Lung (tissue), 11 donors: ENCODE measurements at regions not wholly inside any gene's neighbourhood (a gene's known extent, or its start where the extent isn't known, plus 50 kb on each side); places are given as distances from the start of the nearest gene placed in this dataset.

ENCODE experiments used
- ATAC-seq: fragments of 200-7000 bp; cut with Tn5 transposase; one replicate; pipeline ENCODE4 v1.9.1; 2020; ENCODE audit warnings: moderate number of reproducible peaks; ENCODE audit not compliant: insufficient read depth, low FRiP score
- DNase-seq, 3 donors: peaks; one replicate each; pipeline ENCODE4 v3.0.0-alpha.2; 2013 to 2017
- H3K27ac ChIP-seq, 2 donors: one replicate each; pipeline ENCODE4 v1.5.1; 2013; ENCODE audit warnings: mild to moderate bottlenecking in 2 of 2, moderate library complexity in 2 of 2, control low read depth in 1 of 2, inconsistent platforms in 1 of 2, low read depth in 1 of 2, low read length in 1 of 2
- H3K27me3 ChIP-seq, 3 donors: one replicate each; pipeline ENCODE4 v1.5.1; 2013; ENCODE audit warnings: low read length in 2 of 3; ENCODE audit not compliant: control insufficient read depth in 3 of 3, insufficient read depth in 3 of 3
- H3K36me3 ChIP-seq, 4 donors: one replicate each; pipeline ENCODE4 v1.5.1; 2013; ENCODE audit warnings: low read length in 4 of 4, mild to moderate bottlenecking in 1 of 4, moderate library complexity in 1 of 4; ENCODE audit not compliant: control insufficient read depth in 4 of 4, insufficient read depth in 4 of 4
- H3K4me1 ChIP-seq, 5 donors: one replicate each; pipeline ENCODE4 v1.5.1; 2013; ENCODE audit warnings: low read length in 5 of 5, mild to moderate bottlenecking in 2 of 5, moderate library complexity in 1 of 5; ENCODE audit not compliant: control insufficient read depth in 5 of 5, insufficient read depth in 5 of 5
- H3K4me3 ChIP-seq: one replicate; pipeline ENCODE4 v1.5.1; 2013; ENCODE audit warnings: mild to moderate bottlenecking, control low read depth, moderate library complexity
- H3K9ac ChIP-seq, 2 donors: one replicate each; pipeline ENCODE4 v1.5.1; 2013; ENCODE audit warnings: low read length in 2 of 2, control low read depth in 1 of 2; ENCODE audit not compliant: insufficient read depth in 1 of 2
- H3K9me3 ChIP-seq, 4 donors: one replicate each; pipeline ENCODE4 v1.5.1; 2013; ENCODE audit warnings: low read length in 3 of 4, mild to moderate bottlenecking in 1 of 4, moderate library complexity in 1 of 4; ENCODE audit not compliant: control insufficient read depth in 4 of 4, insufficient read depth in 3 of 4
- CTCF ChIP-seq: IDR thresholded peaks from 2 replicates; pipeline ENCODE4 v1.5.1; 2012; ENCODE audit warnings: mild to moderate bottlenecking; ENCODE audit errors: control extremely low read depth, extremely low read depth
- WGBS, 2 donors: extraction: QIAGEN DNeasy Blood & Tissue Kit; methylation state at CpG; one replicate each; pipeline ENCODE4 v1.1.7; 2013; 5-methylcytosine and 5-hydroxymethylcytosine counted together
- donor health status: control.
- donor health status: control.
- donor health status: Bipolar disorder and iron deficiency.
- donor health status: healthy.
- donor health status: DM: yes; HTN: yes; CAD: no.

DNA sequence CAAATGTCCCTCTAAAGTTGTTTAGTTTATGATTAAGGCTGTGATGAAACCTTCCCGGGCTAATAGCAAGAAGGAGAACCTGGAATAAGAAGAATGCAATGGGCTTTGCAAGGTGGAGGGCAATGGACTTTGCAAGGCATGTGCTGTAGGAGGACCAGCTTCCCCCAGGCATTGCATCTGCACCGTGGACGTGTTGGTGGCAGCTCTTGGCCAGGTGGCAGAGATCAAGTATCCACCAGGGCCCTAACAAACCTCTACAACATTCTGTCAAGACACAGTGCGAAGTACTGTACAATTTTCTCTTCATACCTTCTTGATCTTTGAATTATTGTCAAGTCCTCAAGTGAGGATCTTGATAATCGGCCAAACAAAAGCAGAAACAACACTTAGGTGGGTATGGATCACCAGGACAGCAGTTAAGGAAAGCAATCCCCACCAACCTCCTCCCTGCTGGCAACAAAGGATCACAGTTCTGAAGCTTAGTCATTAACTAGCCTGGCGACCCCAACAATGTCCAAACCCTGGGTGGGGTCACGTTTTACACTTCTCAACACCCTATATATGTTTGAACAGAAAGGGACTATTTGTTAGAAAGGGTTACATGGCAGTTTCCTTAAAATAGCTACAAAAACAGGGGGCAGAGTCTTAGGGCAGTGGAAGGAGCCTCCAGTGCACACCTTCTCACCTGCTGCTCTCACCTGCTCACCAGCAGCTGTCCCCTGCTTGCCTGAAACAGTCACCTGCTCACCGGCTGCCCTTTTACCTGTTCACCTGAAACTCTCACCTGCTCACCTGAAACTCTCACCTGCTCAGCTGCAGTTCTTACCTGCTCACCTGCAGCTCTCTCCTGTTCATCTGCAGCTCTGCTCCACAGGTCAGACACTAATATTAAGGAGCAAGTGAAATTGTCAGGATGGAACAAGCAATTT lies 137.9 kb upstream of the LIPC start:
- no peak for DNase-seq

DNA sequence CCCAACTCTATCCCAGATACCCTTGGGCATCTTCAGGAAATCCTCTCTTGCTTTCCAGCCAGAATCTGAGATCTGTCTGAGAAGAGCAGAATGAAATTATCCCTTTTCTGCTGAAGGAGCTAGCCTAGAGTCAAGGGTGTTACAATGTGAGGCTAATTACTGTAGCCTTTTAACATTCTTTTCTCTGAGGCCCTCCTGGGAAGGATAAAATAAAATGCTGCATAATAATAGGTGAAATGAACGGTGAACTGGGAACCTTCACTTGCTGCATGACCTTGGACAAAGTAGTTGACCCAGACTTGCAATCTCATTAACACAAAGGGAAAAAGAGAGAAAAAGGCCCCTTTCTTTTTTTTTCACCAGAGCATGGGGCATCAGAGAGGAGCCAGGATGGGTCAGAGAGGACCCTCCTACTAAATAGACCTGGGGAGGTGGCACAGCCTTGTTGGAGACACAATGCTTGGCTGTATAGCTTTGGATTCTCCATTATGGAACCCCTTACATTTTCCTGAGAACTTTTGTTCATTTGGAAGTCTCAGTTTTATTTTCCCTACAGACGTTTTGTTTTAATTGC lies 137.0 kb upstream of the LIPC start:
- ATAC-seq = no peak
- Histone ChIP-seq H3K27ac (no peak overlapping the region), H3K4me3 (no peak overlapping the region)

More for the DNA sequence above, 137.9 kb upstream of the LIPC start:
- Histone ChIP-seq H3K4me1 (no peaks in the 10 kb centered on the region), H3K27ac (no peak overlapping the region), H3K27me3 (no peaks in the 10 kb centered on the region), H3K36me3 (no peaks in the 10 kb centered on the region), H3K4me3 (no peak overlapping the region), H3K9me3 (peaks cover 0 to 4% (median 3%) of the 10 kb centered on the region in 4 donors), H3K9ac (no peak overlapping the region)
- ATAC-seq = no peak
- 78 to 92% methylated on average over 8 of the region's 8 CpGs for WGBS, 2 donors
- TF ChIP-seq CTCF = no peak

GRCh38 chr15:58295637-58296215 lies 136.1 kb upstream of the LIPC start:
- Histone ChIP-seq H3K9me3 (peaks cover 0 to 4% (median 3%) of the 10 kb centered on the region in 4 donors), H3K27me3 (no peaks in the 10 kb centered on the region), H3K4me1 (no peaks in the 10 kb centered on the region), H3K27ac (no peak overlapping the region), H3K9ac (no peak overlapping the region), H3K4me3 (no peak overlapping the region), H3K36me3 (no peaks in the 10 kb centered on the region)
- DNase-seq (no peak), ATAC-seq (no peak)
- no peak for TF ChIP-seq CTCF
- 85 to 87% methylated on average over 7 of the region's 7 CpGs for WGBS, 2 donors

More for the DNA sequence above, 137.0 kb upstream of the LIPC start:
- no peak for DNase-seq
- TF ChIP-seq CTCF = no peak
- H3K36me3 ChIP-seq = no peaks in the 10 kb centered on the region
- no peaks in the 10 kb centered on the region for H3K4me1 ChIP-seq
- peaks cover 0 to 4% (median 3%) of the 10 kb centered on the region in 4 donors for H3K9me3 ChIP-seq
- WGBS, 2 donors = 80 to 90% methylated on average over 2 of the region's 2 CpGs
- no peak overlapping the region for H3K9ac ChIP-seq
- no peaks in the 10 kb centered on the region for H3K27me3 ChIP-seq
